Upper lobe of left lung (tissue), 4 donors: ENCODE measurements at regions not wholly inside any gene's neighbourhood (a gene's known extent, or its start where the extent isn't known, plus 50 kb on each side); places are given as distances from the start of the nearest gene placed in this dataset.

Source experiments
- CTCF ChIP-seq, 6 experiments: fragments of 450-650 bp in 4 of 6; fragments of 200-600 bp in 2 of 6; sonication (generic) in 2 of 6; IDR thresholded peaks; one replicate each; pipeline ENCODE4 v1.5.1; 2016 to 2019; ENCODE audit warnings: antibody characterized with exemption in 6 of 6
- EP300 ChIP-seq, 4 donors: sonication (generic); formaldehyde crosslinking; IDR thresholded peaks; one replicate each; pipeline ENCODE4 v1.5.1; 2017; ENCODE audit warnings: antibody characterized with exemption in 4 of 4, control low read depth in 2 of 4
- POLR2A ChIP-seq, 4 donors: fragments of 450-650 bp; IDR thresholded peaks; one replicate each; pipeline ENCODE4 v1.5.1; 2016 to 2017; ENCODE audit warnings: antibody characterized with exemption in 4 of 4, mild to moderate bottlenecking in 2 of 4

DNA sequence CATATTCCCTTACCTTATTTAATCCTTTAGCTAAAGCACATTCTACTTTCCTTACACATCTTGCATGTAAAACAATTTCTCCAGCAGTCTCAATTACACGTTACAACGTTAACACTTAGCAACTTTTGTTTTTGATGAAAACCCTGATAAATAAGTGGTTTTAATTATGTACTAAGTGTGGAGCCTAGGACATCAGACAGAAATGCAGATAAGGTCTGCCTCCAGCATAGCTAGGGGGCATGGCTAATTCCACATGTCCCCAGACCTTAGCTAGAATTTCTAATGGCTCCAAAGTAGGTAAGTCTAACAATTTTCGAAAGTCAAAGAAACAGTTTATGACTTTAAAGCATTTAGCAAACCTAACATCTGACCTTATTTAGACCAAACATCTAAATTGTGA, 77.4 kb upstream of the TERB2 start:
- no peak for TF ChIP-seq CTCF (IDR thresholded peaks at IDR 0.05)
- TF ChIP-seq POLR2A (IDR thresholded peaks at IDR 0.05), result no peak
- TF ChIP-seq EP300 (IDR thresholded peaks at IDR 0.05), result no peak
